ENCODE measurements at regions not wholly inside any gene's neighbourhood (a gene's known extent, or its start where the extent isn't known, plus 50 kb on each side); places are given as distances from the start of the nearest gene placed in this dataset.
A peak's percentile ranks its signal among the peaks of the same experiment; 100 is the strongest.

DNA sequence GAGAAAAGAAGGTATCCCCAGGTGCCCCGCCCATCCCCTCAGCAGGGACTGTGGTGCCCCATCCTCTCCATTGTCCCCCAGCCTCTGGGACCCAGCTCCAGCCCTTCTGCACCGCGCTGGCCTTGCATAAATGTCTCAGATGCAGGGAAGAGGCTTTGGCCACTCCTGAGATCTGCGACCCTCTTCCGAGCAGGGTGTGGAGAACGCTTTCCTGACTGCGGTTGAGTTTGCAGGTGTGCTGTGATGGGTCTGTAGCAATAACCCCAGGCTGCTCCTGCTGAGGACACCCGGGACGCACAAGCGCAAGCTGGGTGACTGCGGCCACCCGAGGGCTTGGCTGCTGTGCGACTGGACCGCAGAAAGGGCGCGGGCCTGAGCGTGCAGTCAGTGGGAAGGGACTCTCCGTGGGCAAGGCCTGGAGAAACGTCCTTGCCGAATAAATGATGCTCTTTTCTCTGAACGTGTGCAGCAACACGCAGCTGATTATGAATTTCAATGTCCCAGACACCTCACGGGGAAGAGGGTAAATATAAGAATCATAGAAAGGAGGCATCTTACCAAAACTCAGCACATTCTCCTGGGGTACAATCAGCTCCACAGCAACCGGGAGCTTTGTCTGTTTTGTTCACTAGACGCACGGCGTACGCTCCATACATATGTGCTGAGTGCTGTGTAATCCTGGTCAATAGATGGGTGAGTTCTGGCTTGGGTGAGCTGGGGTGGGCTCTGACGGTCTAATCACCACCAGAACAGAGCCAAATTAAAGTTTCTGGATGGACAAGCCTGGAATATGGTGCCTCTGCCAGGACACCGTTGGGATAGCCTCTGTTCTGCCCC lies 67.5 kb upstream of the ZNF516 start:
- Histone ChIP-seq H3K27me3 (no peaks in the 10 kb centered on the region), H3K4me3 (no peak overlapping the region), H3K9me3 (replicated peaks in 1 of 3) (no peaks in the 10 kb centered on the region), H3K36me3 (replicated peaks in 1 of 2) (no peaks in the 10 kb centered on the region), H3K4me1 (replicated peaks in 1 of 2) (peaks cover 10 to 15% of the 10 kb centered on the region in 2 donors), H3K27ac (no peak overlapping the region)
- WGBS, 4 donors: 95 to 96% (median 95%) methylated on average over 29 to 30 of the region's 30 CpGs
- intact Hi-C loops (cut with DNase I): no loop called here
- no peak for TF ChIP-seq POLR2A (IDR thresholded peaks at IDR 0.05)
- TF ChIP-seq, protein P1, sequence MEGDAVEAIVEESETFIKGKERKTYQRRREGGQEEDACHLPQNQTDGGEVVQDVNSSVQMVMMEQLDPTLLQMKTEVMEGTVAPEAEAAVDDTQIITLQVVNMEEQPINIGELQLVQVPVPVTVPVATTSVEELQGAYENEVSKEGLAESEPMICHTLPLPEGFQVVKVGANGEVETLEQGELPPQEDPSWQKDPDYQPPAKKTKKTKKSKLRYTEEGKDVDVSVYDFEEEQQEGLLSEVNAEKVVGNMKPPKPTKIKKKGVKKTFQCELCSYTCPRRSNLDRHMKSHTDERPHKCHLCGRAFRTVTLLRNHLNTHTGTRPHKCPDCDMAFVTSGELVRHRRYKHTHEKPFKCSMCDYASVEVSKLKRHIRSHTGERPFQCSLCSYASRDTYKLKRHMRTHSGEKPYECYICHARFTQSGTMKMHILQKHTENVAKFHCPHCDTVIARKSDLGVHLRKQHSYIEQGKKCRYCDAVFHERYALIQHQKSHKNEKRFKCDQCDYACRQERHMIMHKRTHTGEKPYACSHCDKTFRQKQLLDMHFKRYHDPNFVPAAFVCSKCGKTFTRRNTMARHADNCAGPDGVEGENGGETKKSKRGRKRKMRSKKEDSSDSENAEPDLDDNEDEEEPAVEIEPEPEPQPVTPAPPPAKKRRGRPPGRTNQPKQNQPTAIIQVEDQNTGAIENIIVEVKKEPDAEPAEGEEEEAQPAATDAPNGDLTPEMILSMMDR (IDR thresholded peaks at IDR 0.05): no peak
- no peak for DNase-seq

DNA sequence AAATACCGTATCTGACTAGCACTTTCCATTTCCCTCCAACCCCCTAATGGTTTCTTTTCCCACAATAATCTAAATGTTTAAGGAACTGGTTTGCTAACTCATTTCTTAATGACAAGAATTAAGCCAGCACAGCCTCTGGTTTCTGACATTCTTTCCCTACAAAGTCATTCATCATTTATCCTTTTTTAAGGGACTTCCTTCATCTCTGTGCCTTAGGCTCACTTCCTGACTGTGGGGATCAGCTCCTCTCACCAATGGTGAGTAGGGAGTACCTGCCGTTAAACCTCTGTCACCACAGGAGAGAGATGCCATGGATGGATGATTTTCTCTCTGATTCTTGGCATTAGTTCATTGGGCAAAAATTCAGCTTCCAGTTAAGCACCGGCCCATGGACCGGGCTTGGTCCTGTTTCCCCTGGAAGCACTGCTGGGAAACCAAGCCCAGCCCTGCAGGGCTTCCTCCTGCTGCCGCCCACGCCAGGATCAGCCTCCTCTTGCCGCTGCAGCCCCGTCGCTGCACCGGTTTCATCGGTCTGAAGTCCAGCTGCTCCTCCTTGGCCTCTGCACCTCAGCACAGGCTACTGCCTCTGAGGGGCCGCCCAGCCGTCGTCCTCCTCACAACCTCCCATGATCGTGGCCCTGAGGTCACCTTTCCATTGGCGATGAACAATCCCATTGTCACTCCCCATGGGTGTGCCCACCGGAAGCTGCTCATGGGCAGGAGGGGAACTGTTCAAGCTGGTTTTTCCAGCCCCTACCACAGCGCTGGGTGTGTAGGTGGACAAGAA lies 64.0 kb upstream of the ZNF516 start:
- no peak overlapping the region for H3K27ac ChIP-seq
- no peak for DNase-seq
- intact Hi-C loops (cut with DNase I): no loop called here
- WGBS, 4 donors: 70 to 87% (median 82%) methylated on average over 6 to 18 of the region's 18 CpGs
- no peak overlapping the region for H3K4me3 ChIP-seq
- H3K27me3 ChIP-seq: no peaks in the 10 kb centered on the region
- no peak for TF ChIP-seq POLR2A (IDR thresholded peaks at IDR 0.05)
- TF ChIP-seq, protein P1 (IDR thresholded peaks at IDR 0.05): no peak
- no peaks in the 10 kb centered on the region for H3K9me3 ChIP-seq (replicated peaks in 1 of 3)
- no peaks in the 10 kb centered on the region for H3K36me3 ChIP-seq (replicated peaks in 1 of 2)
- H3K4me1 ChIP-seq (replicated peaks in 1 of 2): peaks cover under 1 to 10% of the 10 kb centered on the region in 2 donors

DNA sequence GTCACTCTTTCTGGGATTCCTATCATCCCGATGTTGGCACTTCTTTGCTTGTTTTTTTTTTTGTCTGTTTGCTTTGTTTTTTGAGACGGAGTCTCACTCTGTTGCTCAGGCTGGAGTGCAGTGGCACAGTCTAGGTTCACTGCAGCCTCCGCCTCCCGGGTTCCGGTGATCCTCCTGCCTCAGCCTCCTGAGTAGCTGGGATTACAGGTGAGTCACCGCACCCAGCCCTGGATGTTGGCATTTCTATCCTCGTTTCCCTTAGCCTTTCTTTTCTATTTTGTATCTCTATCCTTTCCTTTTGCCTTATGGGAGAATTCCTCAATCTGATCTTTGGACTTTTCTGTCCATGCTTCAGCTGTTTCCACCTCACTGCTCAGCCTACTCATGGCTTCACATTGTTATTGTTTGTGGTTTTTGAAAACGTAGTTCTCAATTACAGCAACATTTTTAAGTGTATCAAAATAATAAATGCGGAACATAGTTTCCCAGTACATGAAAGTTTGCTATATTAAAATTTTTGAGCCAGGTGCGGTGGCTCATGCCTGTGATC lies 62.1 kb upstream of the ZNF516 start:
- intact Hi-C loops (cut with DNase I): no loop called here
- DNase-seq: no peak
- no peaks in the 10 kb centered on the region for H3K36me3 ChIP-seq (replicated peaks in 1 of 2)
- H3K27me3 ChIP-seq: no peaks in the 10 kb centered on the region
- TF ChIP-seq, protein P1 (IDR thresholded peaks at IDR 0.05): no peak
- TF ChIP-seq POLR2A (IDR thresholded peaks at IDR 0.05): no peak
- no peak overlapping the region for H3K4me3 ChIP-seq
- no peak overlapping the region for H3K27ac ChIP-seq
- 68 to 77% (median 74%) methylated on average over 10 of the region's 10 CpGs for WGBS, 4 donors
- H3K9me3 ChIP-seq (replicated peaks in 1 of 3): no peaks in the 10 kb centered on the region
- H3K4me1 ChIP-seq (replicated peaks in 1 of 2): peaks cover 0 to 10% of the 10 kb centered on the region in 2 donors

DNA sequence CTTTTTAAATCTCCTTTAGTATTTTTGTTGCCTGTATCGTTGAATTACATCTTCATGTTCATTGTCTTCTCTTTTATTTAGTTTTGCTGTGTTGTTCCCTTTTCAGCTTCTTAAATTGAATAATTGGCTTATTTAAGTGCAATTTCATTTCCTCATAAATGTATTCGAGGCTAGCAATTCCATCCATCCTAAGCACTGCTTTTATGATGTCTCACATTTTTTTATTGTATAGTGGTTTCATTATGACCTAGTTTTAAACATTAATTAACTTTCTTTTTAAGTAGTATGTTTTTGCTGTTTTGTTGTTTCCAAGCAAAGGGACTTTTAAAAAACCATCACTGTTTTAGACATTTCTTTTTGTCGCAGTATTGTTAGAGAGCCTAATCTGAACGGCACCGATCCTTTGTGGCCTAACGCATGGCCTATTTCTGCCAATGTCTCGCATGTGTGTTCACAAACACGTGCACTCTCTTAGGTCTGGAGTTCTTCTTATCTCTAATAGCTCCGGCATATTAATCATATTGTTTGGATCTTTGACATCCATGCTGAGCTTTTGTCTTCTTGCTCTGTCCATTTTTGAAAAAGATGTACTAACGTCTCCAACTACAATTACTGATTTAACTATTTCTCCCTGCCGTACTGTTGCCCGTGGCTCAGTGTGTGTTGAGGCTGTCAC lies 59.6 kb upstream of the ZNF516 start:
- Histone ChIP-seq H3K27me3 (no peaks in the 10 kb centered on the region), H3K4me1 (replicated peaks in 1 of 2) (peaks cover 0 to 10% of the 10 kb centered on the region in 2 donors), H3K27ac (no peak overlapping the region), H3K36me3 (replicated peaks in 1 of 2) (no peaks in the 10 kb centered on the region), H3K9me3 (replicated peaks in 1 of 3) (no peaks in the 10 kb centered on the region), H3K4me3 (no peak overlapping the region)
- peak in 1 of 7 donors; percentile 35 for DNase-seq
- no peak for TF ChIP-seq POLR2A (IDR thresholded peaks at IDR 0.05)
- TF ChIP-seq, protein P1 (IDR thresholded peaks at IDR 0.05): no peak
- intact Hi-C loops (cut with DNase I): no loop called here
- WGBS, 4 donors: 38 to 49% (median 45%) methylated on average over 12 of the region's 12 CpGs

Data from adrenal gland (tissue), 9 donors.